ENCODE measurements at regions not wholly inside any gene's neighbourhood (a gene's known extent, or its start where the extent isn't known, plus 50 kb on each side); places are given as distances from the start of the nearest gene placed in this dataset.

DNA sequence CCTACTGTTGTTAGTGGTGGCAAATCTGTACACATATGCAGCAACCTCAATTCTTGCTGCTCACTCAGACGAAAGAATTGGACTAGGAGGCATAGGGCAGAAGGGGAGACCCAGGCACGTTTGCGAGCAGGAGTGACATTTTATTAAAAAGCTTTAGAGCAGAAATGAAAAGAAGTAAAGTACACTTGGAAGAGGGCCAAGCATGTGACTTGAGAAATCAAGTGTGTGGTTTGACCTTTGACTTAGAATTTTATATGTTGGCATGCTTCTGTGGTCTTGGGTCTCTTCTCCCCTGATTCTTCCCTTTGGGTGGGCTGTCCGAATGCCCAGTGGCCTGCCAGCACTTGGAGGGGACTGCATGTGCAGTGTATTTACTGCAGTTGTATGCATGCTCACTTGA is 205.5 kb upstream of the SEMA3D start:
- peaks cover 7% of the 10 kb centered on the region for H3K9me3 Mint-ChIP-seq (ENCODE audit: low read depth)
- no peaks in the 10 kb centered on the region for H3K27me3 Mint-ChIP-seq
- no peak overlapping the region for H3K27ac Mint-ChIP-seq
- H3K4me1 Mint-ChIP-seq (ENCODE audit: low read depth) = no peaks in the 10 kb centered on the region
- no peak for DNase-seq (ENCODE audit: low spot score, unreplicated experiment)
- TF ChIP-seq, protein P1, sequence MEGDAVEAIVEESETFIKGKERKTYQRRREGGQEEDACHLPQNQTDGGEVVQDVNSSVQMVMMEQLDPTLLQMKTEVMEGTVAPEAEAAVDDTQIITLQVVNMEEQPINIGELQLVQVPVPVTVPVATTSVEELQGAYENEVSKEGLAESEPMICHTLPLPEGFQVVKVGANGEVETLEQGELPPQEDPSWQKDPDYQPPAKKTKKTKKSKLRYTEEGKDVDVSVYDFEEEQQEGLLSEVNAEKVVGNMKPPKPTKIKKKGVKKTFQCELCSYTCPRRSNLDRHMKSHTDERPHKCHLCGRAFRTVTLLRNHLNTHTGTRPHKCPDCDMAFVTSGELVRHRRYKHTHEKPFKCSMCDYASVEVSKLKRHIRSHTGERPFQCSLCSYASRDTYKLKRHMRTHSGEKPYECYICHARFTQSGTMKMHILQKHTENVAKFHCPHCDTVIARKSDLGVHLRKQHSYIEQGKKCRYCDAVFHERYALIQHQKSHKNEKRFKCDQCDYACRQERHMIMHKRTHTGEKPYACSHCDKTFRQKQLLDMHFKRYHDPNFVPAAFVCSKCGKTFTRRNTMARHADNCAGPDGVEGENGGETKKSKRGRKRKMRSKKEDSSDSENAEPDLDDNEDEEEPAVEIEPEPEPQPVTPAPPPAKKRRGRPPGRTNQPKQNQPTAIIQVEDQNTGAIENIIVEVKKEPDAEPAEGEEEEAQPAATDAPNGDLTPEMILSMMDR (IDR thresholded peaks at IDR 0.05; ENCODE audit: unreplicated experiment) = no peak
- H3K36me3 Mint-ChIP-seq (ENCODE audit: insufficient read depth) = peaks cover 3% of the 10 kb centered on the region
- no peak overlapping the region for H3K4me3 Mint-ChIP-seq (ENCODE audit: low read depth)

DNA sequence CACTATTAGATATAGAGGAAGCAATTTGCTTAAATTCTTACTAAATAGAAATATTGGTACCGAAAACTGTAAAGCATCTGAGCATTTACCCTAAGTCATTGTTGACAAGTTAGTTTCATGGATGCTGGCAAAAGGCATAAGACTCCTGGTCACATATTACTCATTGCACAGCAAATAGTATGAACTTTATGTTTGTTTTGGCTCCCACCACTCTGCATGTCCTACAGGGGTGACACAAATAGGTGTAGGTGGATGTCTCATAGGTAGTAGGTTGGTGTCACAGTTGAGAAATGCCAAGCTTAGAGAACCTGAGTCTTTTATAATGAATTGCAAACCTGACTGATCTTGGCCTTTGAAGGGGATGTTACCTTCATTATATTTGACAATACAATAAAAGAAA is 199.6 kb upstream of the SEMA3D start:
- TF ChIP-seq, protein P1 (IDR thresholded peaks at IDR 0.05; ENCODE audit: unreplicated experiment) = no peak
- no peaks in the 10 kb centered on the region for H3K27me3 Mint-ChIP-seq
- H3K9me3 Mint-ChIP-seq (ENCODE audit: low read depth) = no peaks in the 10 kb centered on the region
- H3K4me1 Mint-ChIP-seq (ENCODE audit: low read depth) = no peaks in the 10 kb centered on the region
- H3K36me3 Mint-ChIP-seq (ENCODE audit: insufficient read depth) = no peaks in the 10 kb centered on the region
- no peak overlapping the region for H3K4me3 Mint-ChIP-seq (ENCODE audit: low read depth)
- H3K27ac Mint-ChIP-seq = no peak overlapping the region
- DNase-seq (ENCODE audit: low spot score, unreplicated experiment) = no peak

DNA sequence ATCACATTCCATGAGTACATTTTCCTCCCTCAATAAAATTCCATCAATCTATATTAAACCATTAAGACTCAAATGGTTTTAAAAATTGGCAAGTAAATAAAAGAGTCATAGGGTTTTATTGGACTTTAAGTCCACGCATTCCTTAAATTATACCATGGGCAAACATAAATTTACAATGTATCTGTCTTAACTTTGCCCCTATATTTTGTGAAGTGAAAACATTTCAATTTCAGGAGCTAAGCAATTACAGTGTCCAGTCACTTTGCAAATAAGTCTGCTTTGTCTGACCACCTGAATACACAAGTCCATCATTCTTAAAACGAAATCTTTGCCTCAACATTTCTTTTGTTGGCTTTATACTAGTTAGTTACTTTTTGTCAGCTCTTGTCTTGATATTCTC is 197.5 kb upstream of the SEMA3D start:
- H3K27ac Mint-ChIP-seq = no peak overlapping the region
- DNase-seq (ENCODE audit: low spot score, unreplicated experiment) = no peak
- H3K4me3 Mint-ChIP-seq (ENCODE audit: low read depth) = no peak overlapping the region
- H3K36me3 Mint-ChIP-seq (ENCODE audit: insufficient read depth) = no peaks in the 10 kb centered on the region
- TF ChIP-seq, protein P1 (IDR thresholded peaks at IDR 0.05; ENCODE audit: unreplicated experiment) = no peak
- no peaks in the 10 kb centered on the region for H3K27me3 Mint-ChIP-seq
- no peaks in the 10 kb centered on the region for H3K9me3 Mint-ChIP-seq (ENCODE audit: low read depth)
- no peaks in the 10 kb centered on the region for H3K4me1 Mint-ChIP-seq (ENCODE audit: low read depth)

DNA sequence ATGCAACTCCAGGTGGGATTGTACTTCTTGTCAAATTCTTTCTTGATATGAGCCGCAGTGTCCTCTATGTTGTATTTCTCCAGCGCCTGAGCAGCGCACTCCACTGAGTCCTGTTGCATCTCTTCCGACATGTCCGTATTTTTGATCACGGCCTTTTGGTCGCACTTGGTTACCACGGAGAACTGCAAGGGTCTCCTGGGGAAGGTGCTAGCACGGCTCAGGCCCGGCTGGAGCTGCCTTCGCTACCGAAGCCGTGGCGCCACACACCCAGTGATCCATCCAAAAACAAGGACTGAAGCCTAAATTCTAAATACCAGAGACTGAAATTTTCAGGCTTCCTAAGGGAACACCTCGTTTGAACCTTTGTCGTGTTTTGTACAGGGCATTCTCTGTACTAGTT is 194.4 kb upstream of the SEMA3D start:
- Mint-ChIP-seq H3K36me3 (ENCODE audit: insufficient read depth) (no peaks in the 10 kb centered on the region), H3K4me3 (ENCODE audit: low read depth) (no peak overlapping the region), H3K27ac (no peak overlapping the region), H3K4me1 (ENCODE audit: low read depth) (no peaks in the 10 kb centered on the region), H3K27me3 (no peaks in the 10 kb centered on the region), H3K9me3 (ENCODE audit: low read depth) (no peaks in the 10 kb centered on the region)
- TF ChIP-seq, protein P1 (IDR thresholded peaks at IDR 0.05; ENCODE audit: unreplicated experiment) = no peak
- DNase-seq (ENCODE audit: low spot score, unreplicated experiment) = no peak

DNA sequence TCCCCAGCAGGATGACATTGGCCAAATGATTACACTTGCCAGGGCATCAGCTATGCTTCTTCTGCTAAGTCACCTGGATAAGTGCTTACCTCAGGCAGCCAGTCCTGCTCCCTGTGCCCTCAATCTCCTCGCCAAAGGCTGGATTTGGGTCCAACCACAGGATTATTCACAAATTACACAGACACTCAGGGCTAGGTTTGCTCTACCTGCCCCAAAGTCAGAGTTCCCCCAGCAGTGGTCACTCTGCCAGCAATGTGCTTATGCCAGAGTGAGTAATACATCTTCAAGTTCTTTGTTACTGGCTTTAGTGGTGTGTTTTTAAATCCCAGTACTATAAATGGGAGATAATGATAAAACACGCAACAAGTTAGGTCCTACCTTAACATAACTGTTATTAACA is 189.7 kb upstream of the SEMA3D start:
- Mint-ChIP-seq H3K4me3 (ENCODE audit: low read depth) (no peak overlapping the region), H3K4me1 (ENCODE audit: low read depth) (no peaks in the 10 kb centered on the region), H3K27ac (no peak overlapping the region), H3K27me3 (no peaks in the 10 kb centered on the region), H3K9me3 (ENCODE audit: low read depth) (no peaks in the 10 kb centered on the region), H3K36me3 (ENCODE audit: insufficient read depth) (no peaks in the 10 kb centered on the region)
- no peak for DNase-seq (ENCODE audit: low spot score, unreplicated experiment)
- TF ChIP-seq, protein P1 (IDR thresholded peaks at IDR 0.05; ENCODE audit: unreplicated experiment) = no peak
